NCI-H2029 (cell line): ENCODE measurements at regions not wholly inside any gene's neighbourhood (a gene's known extent, or its start where the extent isn't known, plus 50 kb on each side); places are given as distances from the start of the nearest gene placed in this dataset.
A peak's percentile ranks its signal among the peaks of the same experiment; 100 is the strongest.

Source experiments
- DNase-seq: peaks from one replicate; lab custom pipeline; 2025; lab: John Stamatoyannopoulos, UW

DNA sequence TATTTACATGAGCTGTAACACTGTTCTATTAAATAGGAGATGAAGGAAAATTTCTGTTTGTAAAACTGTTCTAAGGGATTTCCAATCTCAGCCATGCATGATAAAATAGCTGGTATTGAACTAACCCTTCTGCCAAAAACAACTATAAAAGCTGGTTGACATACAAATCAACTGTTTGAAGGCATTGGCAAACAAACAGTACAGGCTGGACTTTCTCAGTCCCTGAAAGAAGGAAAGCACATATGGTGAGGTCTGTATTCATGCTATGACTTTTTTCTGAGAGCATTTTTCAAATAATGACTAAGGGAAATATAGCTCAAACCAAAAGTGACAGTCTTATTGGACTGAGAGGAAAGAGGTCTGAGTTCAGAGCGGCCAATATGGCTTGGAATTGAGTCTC lies 117.0 kb upstream of the CCDC54 start:
- DNase-seq, result no peak

DNA sequence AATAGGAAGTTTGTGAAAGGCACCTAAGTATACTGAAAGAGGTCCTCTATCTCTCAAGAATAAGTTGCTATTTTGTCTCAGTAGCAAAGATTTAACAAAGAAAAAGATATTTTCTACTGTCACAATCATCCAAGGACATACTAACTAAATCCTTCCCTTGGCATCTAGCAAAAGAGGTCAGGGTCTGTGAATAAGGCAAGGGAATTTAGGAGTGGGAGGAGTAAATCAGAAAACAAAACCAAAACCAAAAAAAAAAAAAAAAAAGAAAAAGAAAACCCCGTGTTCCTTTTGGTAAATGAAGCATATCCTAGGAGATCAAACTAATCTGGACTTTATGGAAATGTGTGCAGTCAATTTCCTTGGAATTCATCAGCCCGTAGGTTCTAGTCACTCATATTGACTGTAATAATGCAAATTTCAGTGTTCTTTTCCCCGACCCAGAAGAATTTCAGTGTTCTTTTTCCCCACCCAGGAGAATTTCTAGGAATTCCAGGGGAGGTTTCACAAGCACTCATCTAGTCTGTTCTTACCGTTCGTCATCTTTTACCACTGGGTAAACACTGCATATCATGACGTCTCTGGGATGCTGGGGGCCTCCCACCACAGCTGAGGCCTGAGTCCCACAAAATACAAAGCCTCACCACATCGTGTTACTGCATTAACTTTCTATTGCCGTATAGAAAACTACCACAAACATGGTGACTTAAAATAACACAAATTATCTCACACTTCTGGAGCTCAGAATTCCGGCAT lies 113.8 kb upstream of the CCDC54 start:
- no peak for DNase-seq

DNA sequence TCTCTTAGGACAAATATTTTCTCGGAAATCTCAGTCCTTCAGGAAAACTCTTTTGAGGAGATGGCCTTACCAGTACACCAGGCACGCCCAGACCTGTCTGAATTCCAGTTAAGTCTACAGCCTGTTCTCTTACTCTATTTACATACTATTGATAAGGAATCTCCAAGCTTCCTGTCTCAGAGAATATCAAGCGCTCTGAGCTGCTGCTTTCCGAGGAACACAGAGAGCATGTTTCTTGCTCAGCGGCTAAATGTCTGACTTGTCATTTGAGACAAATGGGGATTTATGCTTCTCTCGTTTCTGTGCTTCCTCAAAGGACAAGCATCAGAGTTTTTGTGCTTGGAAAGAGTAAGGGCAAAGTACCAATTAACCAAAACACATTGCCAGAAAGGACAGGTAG lies 112.4 kb upstream of the CCDC54 start:
- no peak for DNase-seq

DNA sequence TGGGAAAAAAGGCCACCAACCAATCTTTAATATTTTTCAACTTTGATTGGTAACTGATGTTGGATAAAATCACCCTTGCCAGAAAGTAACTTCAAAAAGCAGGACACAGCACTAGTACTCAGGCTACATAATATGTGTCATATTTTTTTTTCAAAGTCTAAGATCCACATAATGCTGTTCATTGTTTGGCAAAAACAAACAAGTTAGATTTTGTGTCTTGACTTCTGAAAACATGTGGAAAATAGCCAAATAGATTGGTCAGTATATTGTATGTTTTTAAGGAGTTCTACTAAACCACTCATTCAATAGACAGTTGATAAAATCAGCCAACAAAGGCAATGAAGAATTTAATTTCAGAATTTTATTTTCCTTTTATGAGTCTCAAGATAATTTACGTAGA lies 111.7 kb upstream of the CCDC54 start:
- DNase-seq, result no peak

DNA sequence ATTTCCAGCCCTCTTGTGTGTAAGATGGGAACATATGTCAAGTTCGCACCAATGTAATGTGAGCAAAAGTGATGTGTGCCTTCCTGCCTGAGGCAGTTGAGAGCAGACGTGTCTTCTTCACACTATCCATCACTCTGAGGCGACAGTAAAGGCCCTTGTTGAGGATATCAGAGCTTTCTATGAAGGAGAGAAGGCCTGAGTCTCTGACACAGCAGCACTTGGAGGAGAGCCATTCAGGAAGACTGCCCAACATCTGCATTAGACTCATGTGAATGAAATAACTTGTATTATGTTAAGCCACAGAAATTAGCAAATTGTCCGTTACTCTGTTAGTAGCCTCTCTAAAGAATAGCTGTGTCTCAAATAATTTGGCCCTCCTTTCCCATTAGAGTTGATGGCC lies 108.8 kb upstream of the CCDC54 start:
- no peak for DNase-seq

DNA sequence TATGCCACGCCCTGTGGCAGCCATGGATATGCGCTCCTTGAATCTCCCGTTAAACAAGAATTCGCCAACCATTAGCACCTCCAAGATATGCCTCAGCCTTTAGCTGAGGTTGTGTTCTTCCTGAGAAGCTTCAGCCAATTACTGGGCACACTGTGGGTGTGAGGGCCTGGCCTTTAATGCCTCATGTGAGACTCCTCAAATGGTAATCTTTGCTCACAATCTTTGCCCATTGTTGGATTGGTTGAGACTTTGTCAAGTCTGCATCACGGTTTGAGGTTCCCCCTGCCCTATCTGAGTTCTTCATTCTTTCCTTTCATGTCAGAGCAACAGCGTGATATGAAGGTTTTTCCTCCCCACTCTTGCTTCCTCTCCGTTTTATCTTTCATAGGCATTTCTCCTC lies 108.1 kb upstream of the CCDC54 start:
- DNase-seq, result no peak

DNA sequence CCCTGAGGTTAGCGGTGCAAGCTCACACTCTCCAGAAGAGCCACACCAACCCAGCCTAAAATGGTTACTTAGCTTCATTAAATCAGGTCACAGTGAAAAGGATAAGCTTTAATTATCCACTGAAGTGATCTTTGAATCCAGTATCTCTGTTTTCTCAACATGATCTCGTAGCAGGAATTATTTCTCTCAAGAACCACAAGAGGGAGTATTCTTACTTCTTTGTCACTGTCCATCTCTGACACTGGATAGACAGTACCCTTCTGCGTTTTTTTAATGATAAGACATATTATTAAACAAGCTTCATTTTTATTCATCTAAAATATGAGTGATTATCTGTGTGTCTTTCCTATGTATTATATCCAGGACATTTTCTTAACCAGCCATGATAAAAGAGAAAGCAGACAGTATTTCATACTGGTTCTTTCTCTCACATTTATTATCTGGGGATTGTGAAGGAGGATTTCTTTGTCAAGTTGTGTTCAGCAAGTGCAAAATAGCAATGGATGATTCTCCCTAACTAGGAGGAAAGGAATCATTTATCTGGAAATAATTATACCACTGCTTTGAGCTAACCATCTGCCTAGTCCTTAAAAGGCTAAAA lies 105.4 kb upstream of the CCDC54 start:
- DNase-seq, result peak; percentile 2

DNA sequence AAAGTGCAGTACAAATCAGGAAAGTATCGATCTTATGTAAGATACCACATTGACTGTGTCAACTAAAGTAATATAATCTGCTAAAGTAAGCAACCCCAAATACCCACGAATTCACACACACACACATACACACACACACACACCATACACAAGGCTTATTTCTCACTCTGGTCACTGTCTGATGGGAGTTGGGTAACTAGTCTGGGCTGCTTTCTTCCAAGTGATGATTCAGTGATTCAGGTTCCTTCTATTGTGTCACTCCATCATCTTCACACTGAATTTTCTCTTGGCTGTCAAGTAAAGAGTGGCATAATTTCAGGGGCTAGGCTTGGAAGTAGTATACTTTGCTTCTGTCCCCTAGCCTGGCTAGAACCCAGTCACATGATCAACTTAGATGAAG lies 104.8 kb upstream of the CCDC54 start:
- DNase-seq, result no peak

DNA sequence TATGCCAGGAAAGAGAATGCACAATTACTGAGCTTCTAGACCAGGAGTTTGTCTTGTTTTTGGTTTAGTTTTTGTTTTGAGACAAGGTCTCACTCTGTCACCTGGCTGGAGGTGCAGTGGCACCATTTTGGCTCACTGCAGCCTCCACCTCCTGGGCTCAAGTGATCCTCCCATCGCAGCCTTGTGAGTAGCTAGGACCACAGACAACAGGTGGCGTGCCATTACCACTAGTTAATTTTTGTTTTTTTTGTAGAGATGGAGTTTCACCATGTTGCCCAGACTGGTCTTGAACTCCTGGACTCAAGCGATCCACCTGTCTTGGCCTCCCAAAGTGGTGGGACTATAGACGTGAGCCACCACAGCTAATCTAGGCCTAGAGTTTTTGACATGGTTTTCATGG lies 104.4 kb upstream of the CCDC54 start:
- no peak for DNase-seq

DNA sequence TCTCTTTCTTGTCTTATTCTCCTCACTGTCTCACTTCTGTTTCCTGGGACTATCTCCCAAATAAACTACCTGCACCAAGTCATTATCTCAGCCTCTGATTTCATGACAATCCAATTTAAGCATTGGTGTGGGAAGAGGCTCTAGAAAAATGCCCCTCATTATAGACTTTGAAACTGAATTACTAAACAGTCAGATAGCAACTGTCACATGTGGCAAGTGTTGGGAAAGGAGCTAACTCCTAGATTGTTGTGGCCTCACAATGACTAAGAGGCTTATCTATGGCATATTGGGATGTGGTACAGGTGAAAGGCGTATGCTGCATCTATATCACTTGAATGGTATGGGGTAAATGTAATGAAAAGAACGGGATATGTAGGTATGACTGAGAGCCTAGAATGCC lies 103.5 kb upstream of the CCDC54 start:
- no peak for DNase-seq

DNA sequence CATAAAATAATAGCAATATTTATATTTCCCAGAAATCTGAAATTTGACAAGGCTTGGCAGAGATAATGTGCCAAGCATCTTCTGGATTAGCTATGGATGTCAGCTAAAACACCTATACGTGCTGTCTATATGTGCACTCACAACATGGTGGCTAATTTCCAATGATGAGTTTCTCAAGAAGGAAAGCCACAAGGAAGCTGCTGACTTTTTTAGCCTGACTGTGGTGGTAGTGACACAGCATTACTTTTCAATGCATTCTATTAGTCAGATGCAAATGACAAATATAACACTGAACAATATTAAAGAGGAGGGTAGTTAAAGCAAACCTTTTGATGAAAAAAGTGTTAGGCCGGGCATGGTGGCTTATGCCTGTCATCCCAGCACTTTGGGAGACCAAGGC lies 101.7 kb upstream of the CCDC54 start:
- no peak for DNase-seq

DNA sequence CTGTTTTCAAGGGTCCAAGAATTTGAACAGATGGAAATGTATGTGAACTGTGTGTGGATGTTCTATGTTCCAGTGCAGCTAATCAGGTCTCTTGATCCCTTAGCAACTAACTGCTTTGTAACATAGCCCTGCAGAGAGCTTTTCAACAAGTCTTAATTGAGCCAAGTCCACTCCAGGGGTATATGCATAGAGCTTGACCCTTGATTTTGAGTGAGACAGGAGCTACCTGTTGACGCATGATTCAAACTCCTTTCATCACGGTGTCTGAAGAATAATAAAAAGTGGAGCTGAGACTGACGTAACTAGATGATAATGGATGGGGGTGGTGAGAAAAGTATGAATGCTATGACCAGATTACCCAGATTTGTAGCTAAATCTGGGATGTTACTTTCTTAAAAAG lies 93.3 kb upstream of the CCDC54 start:
- DNase-seq, result no peak

DNA sequence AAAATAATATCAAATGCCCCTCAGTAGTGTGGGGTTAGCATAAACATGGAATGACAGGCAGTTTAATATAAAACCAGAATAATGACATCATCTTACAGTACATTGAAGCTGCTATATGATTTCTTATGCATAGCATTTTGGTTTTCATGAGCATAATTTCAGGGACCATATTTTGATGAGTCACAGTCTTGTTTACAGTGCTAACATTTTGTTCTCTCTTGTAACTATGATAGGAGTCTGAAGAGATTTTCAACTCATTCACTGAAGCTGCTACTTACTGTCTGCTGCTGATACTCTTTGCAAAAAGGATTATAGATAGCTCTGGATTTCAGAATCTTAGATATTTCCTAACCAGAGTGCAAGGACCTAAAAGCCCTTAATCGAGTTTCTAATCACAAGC lies 92.6 kb upstream of the CCDC54 start:
- no peak for DNase-seq

DNA sequence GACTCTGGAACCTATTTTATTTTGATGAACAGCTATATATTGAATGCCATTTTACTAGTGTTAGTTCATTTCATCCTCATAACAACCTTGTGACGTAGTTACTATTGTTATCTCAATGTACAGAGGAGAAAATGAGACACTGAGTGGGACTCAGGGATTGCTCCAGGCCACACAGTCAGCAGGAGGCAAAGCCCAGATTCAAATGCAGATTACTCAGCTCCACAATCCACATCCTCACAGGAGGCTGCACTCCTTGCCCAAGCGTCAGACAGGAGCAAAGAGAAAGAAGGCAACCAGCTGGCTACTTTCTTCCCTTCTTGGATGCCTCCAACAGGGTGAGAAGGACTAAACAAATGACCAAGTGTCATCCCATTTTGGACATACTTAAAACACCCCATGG lies 92.0 kb upstream of the CCDC54 start:
- no peak for DNase-seq

DNA sequence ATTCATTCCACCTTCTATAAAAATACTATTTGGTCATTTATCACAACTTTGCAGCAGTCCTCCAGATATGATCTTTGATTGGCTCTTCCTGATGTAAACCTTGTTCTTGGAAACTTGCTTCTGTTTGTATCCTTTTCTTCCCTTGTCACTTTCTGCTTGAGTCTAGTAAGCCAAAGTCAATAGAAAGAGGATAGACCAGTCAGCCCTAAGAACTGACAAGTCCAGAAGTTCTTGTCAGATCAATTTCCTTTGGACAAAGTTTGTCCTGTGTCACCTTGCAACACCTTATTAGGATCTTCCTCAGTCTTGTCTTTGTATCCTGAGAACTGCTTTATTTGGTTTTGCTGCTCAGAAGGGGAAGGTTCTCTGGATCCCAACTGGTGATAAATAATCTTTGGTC lies 87.9 kb upstream of the CCDC54 start:
- no peak for DNase-seq

DNA sequence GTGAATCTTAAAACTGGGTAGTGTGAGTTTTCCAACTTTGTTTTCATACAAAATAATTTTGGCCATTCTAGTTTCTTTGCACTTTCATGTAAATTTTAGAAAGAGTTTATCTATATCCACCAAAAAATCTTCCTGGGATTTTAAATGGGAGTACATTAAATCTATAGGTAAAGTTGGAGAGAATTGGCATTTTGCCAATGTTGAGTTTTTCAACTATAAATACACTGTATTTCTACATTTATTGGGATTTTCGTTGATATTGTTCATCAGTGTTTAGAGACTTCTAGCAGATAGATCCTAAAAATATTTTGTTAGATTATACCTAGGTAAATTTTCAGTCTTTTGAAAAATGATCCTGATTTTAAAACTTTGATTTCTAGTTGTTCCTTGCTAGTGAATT lies 83.1 kb upstream of the CCDC54 start:
- no peak for DNase-seq

DNA sequence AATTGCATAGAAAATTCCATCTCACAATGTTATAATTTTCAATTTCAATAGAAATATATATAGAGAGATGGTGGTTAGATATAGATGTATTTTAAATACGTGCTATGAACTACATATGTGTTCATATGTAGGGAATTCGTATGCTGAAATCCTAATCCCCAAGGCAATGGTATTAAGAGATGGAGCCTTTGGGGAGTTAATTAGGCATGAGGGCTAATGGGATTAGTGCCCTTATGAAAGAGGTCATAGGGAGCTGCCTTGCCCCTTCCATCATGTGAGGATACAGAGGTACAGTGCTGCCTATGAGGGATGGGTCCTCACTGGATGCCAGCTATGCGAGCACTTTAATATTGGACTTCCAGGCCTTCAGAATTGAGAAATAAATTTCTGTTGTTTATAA lies 79.6 kb upstream of the CCDC54 start:
- no peak for DNase-seq

DNA sequence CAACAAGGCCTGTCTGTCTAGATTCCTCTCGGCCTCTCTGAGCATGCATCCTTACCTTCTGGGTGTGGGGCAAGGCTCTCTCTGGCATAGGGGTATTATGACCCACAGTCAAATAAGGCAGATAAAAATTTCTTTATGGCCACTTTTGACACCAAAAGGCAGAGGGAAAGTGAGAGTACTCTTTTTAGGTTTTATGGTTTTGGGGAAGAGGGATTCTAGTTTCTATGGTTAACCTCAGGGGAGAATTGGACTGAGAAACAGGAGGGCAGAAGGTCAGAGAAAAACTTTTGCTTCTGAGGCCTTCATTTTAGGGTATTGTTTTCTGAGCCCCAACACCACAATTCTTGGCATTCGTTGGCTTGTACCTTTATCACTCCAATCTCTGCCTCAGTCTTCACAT lies 70.0 kb upstream of the CCDC54 start:
- DNase-seq, result no peak

DNA sequence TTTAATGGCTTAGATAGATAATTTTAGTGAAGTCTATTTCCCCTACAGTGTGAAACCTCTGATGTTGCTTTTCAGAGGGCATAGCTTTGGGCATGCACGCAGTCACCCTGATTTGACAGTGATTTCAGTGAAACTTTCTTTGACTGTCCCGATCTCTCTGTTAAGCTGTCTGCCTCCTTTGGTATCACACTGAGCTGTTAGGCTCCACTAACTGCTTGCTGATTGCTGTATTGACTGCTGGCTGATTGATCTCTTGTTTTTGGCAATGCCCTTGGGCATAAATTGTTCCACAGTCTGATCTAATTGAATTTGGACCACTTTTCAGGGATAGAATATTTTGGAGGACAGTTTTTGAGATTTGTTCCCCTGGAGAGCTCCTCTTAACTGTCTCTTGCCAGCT lies 68.5 kb upstream of the CCDC54 start:
- DNase-seq, result no peak

DNA sequence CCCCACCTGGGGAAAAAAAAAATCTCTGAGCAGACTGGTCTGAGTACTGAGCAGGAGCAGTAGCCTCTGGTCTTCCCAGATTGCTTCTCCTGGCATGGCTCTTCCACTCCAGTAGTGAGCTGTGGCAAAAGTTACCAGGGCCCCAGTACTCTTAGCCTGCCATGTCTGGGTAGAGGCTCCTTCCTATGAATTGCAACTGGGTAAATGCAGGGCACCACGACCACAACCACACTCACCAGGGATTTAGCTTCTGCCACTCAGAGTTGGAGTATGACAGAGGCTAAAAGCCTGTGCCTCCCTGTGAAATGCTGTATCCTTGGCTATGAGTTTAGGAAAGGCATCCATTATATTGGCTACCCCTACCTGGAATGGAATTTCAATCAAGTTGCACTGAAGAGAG lies 67.9 kb upstream of the CCDC54 start:
- no peak for DNase-seq

DNA sequence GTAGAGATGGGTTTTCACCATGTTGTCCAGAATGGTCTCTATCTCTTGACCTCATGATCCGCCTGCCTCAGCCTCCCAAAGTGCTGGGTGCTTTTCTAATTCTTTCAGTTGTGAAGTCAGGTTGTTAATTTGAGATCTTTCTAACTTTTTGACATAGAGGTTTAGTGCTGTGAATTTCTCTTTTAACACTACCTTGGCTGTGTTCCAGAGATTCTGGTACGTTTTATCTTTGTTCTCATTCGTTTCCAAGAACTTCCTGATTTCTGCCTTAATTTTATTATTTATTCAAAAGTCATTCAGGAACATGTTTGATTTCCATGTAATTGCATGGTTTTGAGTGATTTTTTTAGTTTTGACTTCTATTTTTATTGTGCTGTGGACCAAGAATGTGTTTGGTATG lies 63.5 kb upstream of the CCDC54 start:
- no peak for DNase-seq

DNA sequence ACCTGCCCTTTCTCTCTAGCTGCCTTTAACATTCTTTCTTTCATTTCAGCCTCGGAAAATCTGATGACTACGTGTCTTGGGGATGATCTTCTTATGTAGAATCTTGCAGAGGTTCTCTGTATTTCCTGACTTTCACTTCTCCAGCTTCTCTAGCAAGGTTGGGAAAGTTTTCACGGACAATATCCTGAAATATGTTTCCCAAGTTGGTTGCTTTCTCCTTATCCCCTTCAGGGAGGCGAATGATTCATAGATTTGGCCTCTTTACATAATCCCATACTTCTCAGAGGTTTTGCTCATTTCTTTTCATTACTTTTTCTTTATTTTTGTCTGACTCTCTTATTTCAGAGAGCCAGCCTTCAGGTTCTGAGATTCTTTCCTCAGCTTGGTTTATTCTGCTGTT lies 62.1 kb upstream of the CCDC54 start:
- DNase-seq, result no peak

DNA sequence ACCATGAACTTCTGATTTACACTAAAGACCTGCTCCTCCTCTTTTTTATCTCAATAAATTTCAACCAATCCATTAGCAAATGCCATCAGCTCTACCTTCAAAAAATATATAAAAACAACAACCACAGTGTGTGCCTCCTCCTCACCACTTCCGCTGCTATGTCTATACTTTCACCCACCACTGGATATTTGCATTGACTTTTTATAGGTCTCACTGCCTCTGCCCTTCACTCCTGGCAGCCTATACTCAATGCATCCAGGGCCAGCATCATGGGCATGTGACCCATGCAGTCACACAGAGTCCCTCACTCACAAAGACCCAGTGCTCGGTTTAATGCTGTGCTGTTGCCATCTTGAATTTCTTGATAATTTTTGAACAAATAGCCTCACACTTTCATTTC lies 53.5 kb upstream of the CCDC54 start:
- DNase-seq, result no peak

DNA sequence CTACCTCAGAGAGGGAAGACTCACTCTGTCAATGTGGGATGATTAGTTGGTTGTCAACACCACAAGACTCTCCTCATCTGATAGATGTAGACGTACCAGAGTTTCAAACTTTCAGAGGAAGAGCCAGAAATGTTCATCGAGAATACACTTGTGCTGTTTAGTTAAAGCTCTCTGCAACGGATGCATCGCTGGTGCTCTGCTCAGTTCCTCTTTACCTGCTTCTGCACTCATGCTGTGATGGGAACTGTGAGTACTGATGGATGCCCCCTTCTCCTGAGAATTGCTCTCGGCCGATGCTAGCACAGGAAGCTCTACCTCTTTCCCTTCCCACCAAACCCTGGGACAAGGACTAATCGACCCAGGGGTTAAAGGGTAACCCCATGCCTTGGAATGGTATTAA lies 51.8 kb upstream of the CCDC54 start:
- DNase-seq, result no peak
